H1 (cell line): ENCODE measurements at regions not wholly inside any gene's neighbourhood (a gene's known extent, or its start where the extent isn't known, plus 50 kb on each side); places are given as distances from the start of the nearest gene placed in this dataset.

Experiments
- ATF3 ChIP-seq: IDR thresholded peaks from 2 replicates; pipeline ENCODE4 v1.6.1; 2011; ENCODE audit warnings: low read depth, mild to moderate bottlenecking, low read length; ENCODE audit not compliant: insufficient read depth
- BRCA1 ChIP-seq: IDR thresholded peaks from 2 replicates; pipeline ENCODE4 v1.6.1; 2012; ENCODE audit warnings: low read depth, low read length, improper control_type of control experiment
- CHD2 ChIP-seq: IDR thresholded peaks from 2 replicates; pipeline ENCODE4 v1.6.1; 2012; ENCODE audit warnings: low read length, improper control_type of control experiment
- CTCF ChIP-seq, 3 experiments: IDR thresholded peaks; 1 replicate in 2 of 3; 2 replicates in 1 of 3; pipeline versions ENCODE4 v1.5.1 to v1.6.1; 2011; ENCODE audit warnings: low read length in 3 of 3, mild to moderate bottlenecking in 3 of 3, inconsistent platforms in 2 of 3, low read depth in 1 of 3, moderate library complexity in 1 of 3; ENCODE audit not compliant: insufficient read depth in 1 of 3; ENCODE audit errors: control extremely low read depth in 1 of 3
- EGR1 ChIP-seq: IDR thresholded peaks from 2 replicates; pipeline ENCODE4 v1.6.1; 2011; ENCODE audit warnings: low read depth, low read length, borderline replicate concordance
- GABPA ChIP-seq: IDR thresholded peaks from 2 replicates; pipeline ENCODE4 v1.6.1; 2011; ENCODE audit warnings: mild to moderate bottlenecking, low read length, moderate library complexity, borderline replicate concordance; ENCODE audit not compliant: insufficient read depth
- GTF2F1 ChIP-seq: IDR thresholded peaks from 2 replicates; pipeline ENCODE4 v1.6.1; 2012; ENCODE audit warnings: low read depth, low read length, improper control_type of control experiment, borderline replicate concordance
- POLR2AphosphoS5 ChIP-seq: IDR thresholded peaks from 2 replicates; pipeline ENCODE4 v1.6.1; 2011; ENCODE audit warnings: low read depth, low read length
- TAF1 ChIP-seq: IDR thresholded peaks from 2 replicates; pipeline ENCODE4 v1.6.1; 2011; ENCODE audit warnings: mild to moderate bottlenecking, low read depth, low read length
- TBP ChIP-seq: IDR thresholded peaks from 2 replicates; pipeline ENCODE4 v1.6.1; 2011; ENCODE audit warnings: low read depth, low read length, improper control_type of control experiment

GRCh38 chr10:9015447-9015846, 961.0 kb downstream of the GATA3 start:
- TF ChIP-seq CTCF (IDR thresholded peaks at IDR 0.05; ENCODE audit: control extremely low read depth in 1 of 3, insufficient read depth in 1 of 3, low read depth in 1 of 3, low read length in 3 of 3) (no peak), TAF1 (no peak), ATF3 (no peak), CHD2 (no peak), POLR2AphosphoS5 (no peak), EGR1 (no peak), BRCA1 (no peak), GTF2F1 (no peak), TBP (no peak), GABPA (no peak)
